OCI-LY7 (cell line): ENCODE measurements at regions not wholly inside any gene's neighbourhood (a gene's known extent, or its start where the extent isn't known, plus 50 kb on each side); places are given as distances from the start of the nearest gene placed in this dataset.

Experiments
- BruUV-seq: library from RNA; stranded (reverse); fragments of 400-500 nt; replicated peaks from 2 replicates; lab custom pipeline; 2021; lab: Mats Ljungman, UMichigan
- CTCF ChIA-PET: fragments of 300-600 bp; sonication (Branson Sonifier 250); formaldehyde crosslinking; loops from one replicate; lab custom pipeline; 2022; ENCODE audit warnings: antibody characterized with exemption; ENCODE audit not compliant: unreplicated experiment; lab: Charles Lee
- POLR2A ChIA-PET: fragments of 300-600 bp; sonication (Branson Sonifier 250); formaldehyde crosslinking; loops from one replicate; lab custom pipeline; 2022; ENCODE audit warnings: antibody characterized with exemption; lab: Charles Lee
- DNase-seq: peaks from one replicate; pipeline ENCODE4 v3.0.0-alpha.2; 2015; ENCODE audit warnings: low spot score
- H2AFZ ChIP-seq: fragments of 200-600 bp; sonication (generic), shearing (Covaris generic); 2 replicates; pipeline ENCODE4 v1.6.1; 2014; ENCODE audit warnings: mild to moderate bottlenecking, antibody characterized with exemption, low read length, moderate library complexity
- H3K27ac ChIP-seq: fragments of 200-600 bp; sonication (generic); 2 replicates; pipeline ENCODE4 v1.5.1; 2014; ENCODE audit warnings: mixed run types, low read depth, mild to moderate bottlenecking, moderate library complexity, low read length, inconsistent platforms; ENCODE audit not compliant: poor library complexity, severe bottlenecking
- H3K36me3 ChIP-seq: fragments of 200-600 bp; sonication (generic); 2 replicates; pipeline ENCODE4 v1.6.1; 2014; ENCODE audit warnings: mild to moderate bottlenecking, antibody characterized with exemption, low read length, moderate library complexity, mixed read lengths; ENCODE audit not compliant: insufficient read depth
- H3K4me1 ChIP-seq: fragments of 200-600 bp; sonication (generic); 2 replicates; pipeline ENCODE4 v1.5.1; 2014; ENCODE audit warnings: mild to moderate bottlenecking, low read length; ENCODE audit not compliant: insufficient read depth, poor library complexity, severe bottlenecking
- H3K4me2 ChIP-seq: fragments of 200-600 bp; sonication (generic); 2 replicates; pipeline ENCODE4 v1.6.1; 2014; ENCODE audit warnings: mild to moderate bottlenecking, low read length
- H3K4me3 ChIP-seq: fragments of 200-600 bp; sonication (generic); 2 replicates; pipeline ENCODE4 v1.5.1; 2014; ENCODE audit warnings: mild to moderate bottlenecking, low read depth, low read length; ENCODE audit not compliant: poor library complexity, severe bottlenecking
- H3K79me2 ChIP-seq: fragments of 200-600 bp; sonication (generic); 2 replicates; pipeline ENCODE4 v1.6.1; 2016; ENCODE audit warnings: low read depth, mild to moderate bottlenecking, low read length, moderate library complexity, mixed read lengths; ENCODE audit not compliant: insufficient read depth
- H3K9me2 ChIP-seq: fragments of 200-600 bp; sonication (generic); 2 replicates; pipeline ENCODE4 v1.6.1; 2016; ENCODE audit warnings: mild to moderate bottlenecking, low read length, mixed read lengths; ENCODE audit not compliant: insufficient read depth
- H3K9me3 ChIP-seq: fragments of 200-600 bp; sonication (generic); 2 replicates; pipeline ENCODE4 v1.6.1; 2014; ENCODE audit warnings: mild to moderate bottlenecking, mixed run types, low read length, mixed read lengths
- H4K20me1 ChIP-seq: fragments of 200-600 bp; sonication (generic); 2 replicates; pipeline ENCODE4 v1.6.1; 2014; ENCODE audit warnings: mild to moderate bottlenecking, antibody characterized with exemption, low read length, moderate library complexity, mixed read lengths; ENCODE audit not compliant: insufficient read depth
- CTCF ChIP-seq: fragments of 200-600 bp; sonication (generic); conservative IDR thresholded peaks from 2 replicates; pipeline ENCODE4 v1.5.1; 2014; ENCODE audit warnings: mild to moderate bottlenecking, antibody characterized with exemption, low read length, moderate library complexity, mixed read lengths
- EZH2phosphoT487 ChIP-seq: fragments of 200-600 bp; sonication (generic); IDR thresholded peaks from 2 replicates; pipeline ENCODE4 v1.6.1; 2018; ENCODE audit warnings: low read depth, borderline replicate concordance, mild to moderate bottlenecking, mixed run types, antibody characterized with exemption, low read length, moderate library complexity, mixed read lengths
- intact Hi-C: fragments of 100-400 bp; cut with micrococcal nuclease; formaldehyde crosslinking; loops from one replicate; pipeline ENCODE4 v1.10.0; 2022; ENCODE audit not compliant: unreplicated experiment

GRCh38 chr6:2351807-2352431 is 106.5 kb upstream of the GMDS start:
- no peak for DNase-seq
- Histone ChIP-seq H3K4me1 (no peaks in the 10 kb centered on the region), H3K27ac (no peak overlapping the region), H4K20me1 (0 out of 2 replicates have a peak, but pooled peaks cover 6% of the 10 kb centered on the region), H3K4me3 (no peak overlapping the region), H3K79me2 (no peaks in the 10 kb centered on the region), H3K36me3 (no peaks in the 10 kb centered on the region), H3K9me3 (no peaks in the 10 kb centered on the region), H3K9me2 (no peaks in the 10 kb centered on the region), H3K4me2 (no peak overlapping the region), H2AFZ (no peak overlapping the region)
- intact Hi-C loops, result no loop called here
- ChIA-PET POLR2A (interaction anchor here (0.7 kb wide), 1 partner anchor 23 kb away, joined by 3 read pairs; no protein-coding TSS in a partner anchor), CTCF (no interaction called here)
- BruUV-seq, result no TSS peak
- TF ChIP-seq EZH2phosphoT487 (no peak), CTCF (no peak)

- CTCF ChIA-PET, result no interaction called here
- H3K79me2 ChIP-seq, result no peaks in the 10 kb centered on the region
- TF ChIP-seq CTCF (no peak), EZH2phosphoT487 (no peak)
- no TSS peak for BruUV-seq
- no peaks in the 10 kb centered on the region for H3K9me3 ChIP-seq
- H4K20me1 ChIP-seq, result 0 out of 2 replicates have a peak, but pooled peaks cover 6% of the 10 kb centered on the region
- intact Hi-C loops, result no loop called here
- no peaks in the 10 kb centered on the region for H3K4me1 ChIP-seq
- H3K9me2 ChIP-seq, result no peaks in the 10 kb centered on the region
- H3K4me2 ChIP-seq, result no peak overlapping the region
- DNase-seq, result no peak
- H2AFZ ChIP-seq, result no peak overlapping the region
- H3K4me3 ChIP-seq, result no peak overlapping the region
- POLR2A ChIA-PET, result no interaction called here
- no peaks in the 10 kb centered on the region for H3K36me3 ChIP-seq
- no peak overlapping the region for H3K27ac ChIP-seq
Observed at GRCh38 chr6:2351090-2351489, 105.7 kb upstream of the GMDS start.

GRCh38 chr6:2346078-2346477 is 100.7 kb upstream of the GMDS start:
- TF ChIP-seq CTCF (no peak), EZH2phosphoT487 (no peak)
- Histone ChIP-seq H4K20me1 (no peaks in the 10 kb centered on the region), H3K36me3 (no peaks in the 10 kb centered on the region), H3K9me3 (no peaks in the 10 kb centered on the region), H3K27ac (no peak overlapping the region), H3K79me2 (no peaks in the 10 kb centered on the region), H3K4me2 (no peak overlapping the region), H3K4me1 (no peaks in the 10 kb centered on the region), H3K4me3 (no peak overlapping the region), H2AFZ (no peak overlapping the region), H3K9me2 (no peaks in the 10 kb centered on the region)
- intact Hi-C loops, result no loop called here
- POLR2A ChIA-PET, result no interaction called here
- DNase-seq, result no peak
- no TSS peak for BruUV-seq
- CTCF ChIA-PET, result no interaction called here
